G401 (cell line): ENCODE measurements at regions not wholly inside any gene's neighbourhood (a gene's known extent, or its start where the extent isn't known, plus 50 kb on each side); places are given as distances from the start of the nearest gene placed in this dataset.
"Not testable (repeated sequence)": the region's sequence is repeated elsewhere in the genome, so short reads cannot be mapped to it uniquely, and the experiment has no call there.

Experiments
- DNase-seq: peaks from one replicate; pipeline ENCODE4 v3.0.0-alpha.2; 2015; ENCODE audit warnings: low spot score
- in situ Hi-C: cut with HindIII; loops from 2 replicates; pipeline ENCODE4 v1.10.0; 2016; ENCODE audit warnings: low sequenced_read_pairs, mixed read lengths

DNA sequence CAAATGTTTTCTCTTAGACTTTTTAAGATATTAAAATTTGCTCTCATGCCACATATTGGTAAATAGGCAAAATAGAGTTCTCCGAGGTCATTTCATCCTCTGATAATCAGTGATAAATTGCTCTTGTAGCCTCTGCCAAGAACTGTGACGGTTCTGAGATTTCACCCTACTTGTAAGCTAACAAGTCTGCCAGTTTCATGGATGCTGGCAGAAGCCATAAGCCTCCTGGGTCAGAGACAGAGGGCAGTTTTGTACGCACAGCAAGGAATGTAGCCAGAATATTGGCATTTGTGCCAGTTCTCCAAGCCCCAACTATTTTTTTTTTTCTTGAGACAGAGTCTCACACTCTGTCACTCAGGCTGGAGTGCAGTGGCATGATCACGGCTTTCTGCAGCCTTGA is 945.0 kb upstream of the WWC1 start:
- DNase-seq, result peak; percentile 40
- in situ Hi-C loops, result no loop called here

- in situ Hi-C loops, result no loop called here
- DNase-seq, result no peak
Observed at GRCh38 chr5:167348251-167348926, 943.1 kb upstream of the WWC1 start.

DNA sequence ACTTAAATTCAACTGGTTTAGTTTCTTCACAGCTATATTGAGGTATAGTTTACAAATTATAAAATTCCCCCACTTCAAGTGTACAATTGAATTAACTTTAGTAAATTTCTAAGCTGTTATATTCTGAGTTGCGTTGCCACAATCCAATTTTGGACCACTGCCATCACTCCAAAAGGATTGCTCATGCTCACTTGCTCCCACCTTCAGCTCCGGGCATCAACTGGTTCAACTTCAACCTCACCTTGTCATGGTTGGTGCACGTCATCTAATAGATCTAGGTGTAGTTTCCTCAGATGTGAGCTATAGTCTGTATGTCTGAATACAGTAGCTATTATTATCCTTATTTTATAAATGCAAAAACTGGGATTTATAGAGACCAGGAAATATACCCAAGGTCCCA is 942.5 kb upstream of the WWC1 start:
- DNase-seq, result no peak
- in situ Hi-C loops, result no loop called here

GRCh38 chr5:167351316-167351715 is 940.1 kb upstream of the WWC1 start:
- DNase-seq, result no peak
- in situ Hi-C loops, result no loop called here

DNA sequence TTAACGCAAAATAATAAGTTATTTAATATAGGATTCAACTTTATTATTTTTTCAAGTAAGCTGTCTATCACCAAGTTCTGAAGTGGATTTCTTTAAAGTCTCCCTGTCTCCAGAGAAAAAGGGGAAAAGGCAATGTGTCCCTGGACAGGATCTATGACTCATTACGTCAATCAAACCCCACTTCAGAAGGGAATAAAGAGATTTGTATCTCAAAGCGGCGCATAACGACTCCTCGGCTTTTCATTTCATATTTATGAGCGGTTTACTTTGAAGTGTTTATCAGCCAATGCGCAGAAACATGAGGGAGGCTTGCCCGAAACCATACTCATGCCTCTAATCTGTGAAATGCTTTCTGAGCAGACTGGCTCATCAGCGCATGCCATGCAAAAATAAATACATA is 938.6 kb upstream of the WWC1 start:
- in situ Hi-C loops, result no loop called here
- DNase-seq, result no peak

DNA sequence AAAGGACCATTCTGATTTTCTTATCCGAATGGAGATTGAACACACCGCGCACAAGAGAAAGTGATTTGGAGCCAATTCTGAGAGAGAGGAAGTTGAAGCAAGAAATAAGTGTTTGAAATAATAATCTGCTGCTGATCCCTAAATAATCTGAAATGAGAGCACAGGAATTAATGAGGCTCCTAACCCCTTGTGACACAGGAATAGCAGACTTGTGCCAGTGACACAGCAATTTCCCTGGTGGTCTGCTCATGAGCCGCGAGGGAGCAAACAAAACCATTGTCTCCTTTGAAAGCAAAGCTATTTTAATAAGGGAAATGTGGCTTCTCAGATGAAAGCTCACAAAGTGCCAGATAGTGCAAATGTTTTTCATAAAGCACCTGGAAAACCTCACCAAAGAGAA is 936.1 kb upstream of the WWC1 start:
- in situ Hi-C loops, result no loop called here
- DNase-seq, result no peak

DNA sequence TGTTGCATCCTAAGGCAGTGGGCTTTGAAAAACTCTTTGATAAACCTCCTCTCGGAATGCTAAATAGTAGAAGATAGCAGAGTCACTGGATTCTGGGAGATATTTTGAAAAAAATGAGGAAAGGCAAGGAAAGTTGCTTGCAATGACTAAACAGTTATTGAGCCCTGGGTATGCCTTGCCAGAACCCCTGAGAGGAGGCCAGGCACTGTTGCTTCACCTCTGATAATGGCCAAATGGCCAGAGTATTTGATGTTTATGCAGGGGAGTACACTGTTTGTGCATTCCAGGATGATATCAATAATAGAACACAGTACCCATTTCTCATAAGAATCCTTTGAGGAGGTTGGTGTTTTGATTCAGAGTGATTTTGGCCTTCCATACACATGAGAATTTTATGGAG is 935.1 kb upstream of the WWC1 start:
- in situ Hi-C loops, result no loop called here
- no peak for DNase-seq

DNA sequence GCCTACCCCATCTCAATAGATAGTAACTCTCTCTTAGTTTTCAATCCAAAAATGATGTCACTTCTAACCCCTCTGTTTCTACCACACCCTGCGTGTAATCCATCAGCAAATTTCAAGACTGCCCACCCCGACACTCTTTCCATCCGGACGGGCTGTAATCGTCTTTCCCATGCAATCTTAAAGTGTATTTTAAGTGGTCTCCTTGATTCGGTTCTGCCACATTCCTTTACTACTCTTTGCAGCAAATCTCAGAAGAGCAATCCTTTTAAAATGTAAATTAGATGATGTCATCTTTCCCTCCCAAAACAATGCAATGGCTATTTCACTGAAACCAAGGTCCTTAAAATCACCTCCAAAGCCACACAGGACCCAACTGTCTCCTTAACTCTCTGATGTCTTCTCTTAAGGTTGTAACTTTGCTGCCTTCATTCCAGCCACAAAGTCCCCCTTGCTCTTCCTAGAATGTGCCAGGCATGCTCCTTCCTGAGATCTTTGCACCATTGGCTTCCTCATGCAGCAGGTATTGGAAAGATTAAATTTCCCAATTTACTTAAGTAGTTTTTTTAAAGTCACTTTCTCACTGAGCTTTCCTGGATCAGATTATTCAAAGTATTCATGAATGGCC is 932.5 kb upstream of the WWC1 start:
- in situ Hi-C loops, result no loop called here
- no peak for DNase-seq

DNA sequence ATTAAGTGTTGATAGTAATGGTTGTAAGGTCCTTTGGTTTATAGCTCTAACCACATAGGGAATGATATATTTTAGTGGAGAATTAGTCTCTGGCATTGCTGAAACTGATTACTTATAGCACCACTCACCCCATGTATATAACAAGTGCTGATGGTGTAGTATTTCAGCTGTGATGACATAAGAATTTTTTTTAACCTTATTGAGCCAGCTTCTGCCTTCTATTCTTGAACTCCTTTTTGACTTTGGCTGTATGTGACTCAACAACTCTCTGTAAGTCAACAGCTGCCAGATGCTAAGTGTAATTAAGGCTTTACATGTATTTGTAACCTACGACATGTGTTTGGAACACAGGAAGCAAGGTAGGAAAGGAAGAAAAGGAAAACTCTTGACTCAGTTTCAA is 929.6 kb upstream of the WWC1 start:
- DNase-seq, result no peak
- in situ Hi-C loops, result no loop called here

- no peak for DNase-seq
- in situ Hi-C loops, result no loop called here
Observed at GRCh38 chr5:167363065-167363464, 928.4 kb upstream of the WWC1 start.

DNA sequence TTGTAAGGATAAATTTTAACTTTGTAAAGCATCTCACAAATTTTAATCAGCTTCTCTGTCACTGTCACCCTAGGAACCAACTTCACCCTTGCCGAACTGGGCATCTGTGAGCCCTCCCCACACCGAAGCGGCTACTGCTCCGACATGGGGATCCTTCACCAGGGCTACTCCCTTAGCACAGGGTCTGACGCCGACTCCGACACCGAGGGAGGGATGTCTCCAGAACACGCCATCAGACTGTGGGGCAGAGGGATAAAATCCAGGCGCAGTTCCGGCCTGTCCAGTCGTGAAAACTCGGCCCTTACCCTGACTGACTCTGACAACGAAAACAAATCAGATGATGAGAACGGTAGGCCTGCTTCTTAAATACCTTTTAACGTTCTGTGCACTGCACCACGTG is 916.3 kb upstream of the WWC1 start:
- DNase-seq, result no peak
- in situ Hi-C loops, result no loop called here

DNA sequence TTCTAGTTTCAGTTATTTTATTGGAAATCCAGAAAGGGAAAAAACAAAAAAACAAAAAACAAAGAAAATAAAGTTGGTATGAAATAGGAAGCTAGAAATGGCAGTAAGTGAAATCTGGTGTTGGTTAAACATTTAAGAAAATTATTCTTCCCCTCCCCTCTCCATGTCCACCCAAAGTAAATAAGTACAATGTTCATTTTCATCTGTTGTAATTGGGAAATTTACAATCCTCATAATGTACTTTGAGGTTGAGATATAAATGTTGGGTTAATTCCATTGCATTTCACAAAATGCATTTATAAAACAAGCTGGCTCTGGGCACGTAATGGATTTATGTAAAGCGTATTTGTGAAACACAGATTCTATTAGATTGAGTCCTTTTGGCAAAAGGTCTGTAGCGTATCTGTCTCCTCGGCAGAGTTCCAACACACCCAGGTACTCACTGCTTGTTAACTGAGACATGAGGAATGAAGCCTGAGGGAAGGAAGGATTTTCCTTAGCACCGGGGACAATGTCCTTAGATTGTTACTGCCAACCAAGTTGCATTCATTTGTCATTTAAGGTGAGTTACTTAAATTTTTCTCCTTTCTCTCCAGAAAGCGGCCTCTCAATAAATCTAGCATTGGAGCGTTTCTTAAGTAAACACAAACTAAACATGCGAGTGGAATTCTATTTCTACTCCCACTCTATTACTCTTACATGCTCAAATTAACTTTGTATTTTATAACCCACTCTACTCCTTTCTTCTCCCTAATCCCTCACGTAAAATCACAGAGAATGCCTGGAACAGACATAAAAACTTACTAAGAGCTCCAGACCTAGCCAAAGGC is 912.3 kb upstream of the WWC1 start:
- DNase-seq, result peak; percentile 53
- in situ Hi-C loops, result no loop called here

GRCh38 chr5:167381457-167381856 is 910.0 kb upstream of the WWC1 start:
- in situ Hi-C loops, result no loop called here
- DNase-seq, result no peak

DNA sequence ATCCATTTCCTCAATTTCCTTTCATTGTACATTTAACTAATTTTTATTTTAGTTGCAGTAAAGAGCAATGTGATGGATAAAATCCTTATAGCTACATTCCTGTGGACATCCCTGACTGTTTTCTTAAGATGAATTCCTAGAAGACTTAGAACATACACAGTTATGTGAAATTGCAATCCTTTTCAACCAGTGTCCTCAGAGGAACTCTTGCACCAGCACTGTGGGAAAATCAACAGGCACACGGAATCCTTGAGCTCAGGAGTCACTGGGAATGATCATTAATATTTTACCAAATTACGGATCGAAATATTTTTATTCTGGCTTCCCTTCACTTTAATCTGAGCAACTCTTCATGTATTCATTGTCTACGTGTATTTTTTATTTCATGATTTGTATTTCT is 901.9 kb upstream of the WWC1 start:
- DNase-seq, result no peak
- in situ Hi-C loops, result no loop called here

DNA sequence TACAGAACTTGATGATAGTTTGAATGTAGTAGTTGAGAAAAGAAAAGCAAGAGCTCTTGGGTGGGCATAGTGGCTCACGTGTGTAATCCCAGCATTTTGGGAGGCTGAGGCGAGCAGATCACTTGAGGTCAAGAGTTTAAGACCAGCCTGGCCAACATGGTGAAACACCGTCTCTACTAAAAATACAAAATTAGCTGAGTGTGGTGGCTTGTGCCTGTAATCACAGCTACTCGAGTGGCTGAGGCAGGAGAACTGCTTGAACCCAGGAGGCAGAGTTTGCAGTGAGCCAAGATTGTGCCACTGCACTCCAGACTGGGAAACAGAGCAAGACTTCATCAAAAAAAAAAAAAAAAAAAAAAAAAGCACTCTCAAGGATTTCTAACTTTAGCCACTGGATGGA is 900.2 kb upstream of the WWC1 start:
- in situ Hi-C loops, DNase-seq: not testable (repeated sequence)

DNA sequence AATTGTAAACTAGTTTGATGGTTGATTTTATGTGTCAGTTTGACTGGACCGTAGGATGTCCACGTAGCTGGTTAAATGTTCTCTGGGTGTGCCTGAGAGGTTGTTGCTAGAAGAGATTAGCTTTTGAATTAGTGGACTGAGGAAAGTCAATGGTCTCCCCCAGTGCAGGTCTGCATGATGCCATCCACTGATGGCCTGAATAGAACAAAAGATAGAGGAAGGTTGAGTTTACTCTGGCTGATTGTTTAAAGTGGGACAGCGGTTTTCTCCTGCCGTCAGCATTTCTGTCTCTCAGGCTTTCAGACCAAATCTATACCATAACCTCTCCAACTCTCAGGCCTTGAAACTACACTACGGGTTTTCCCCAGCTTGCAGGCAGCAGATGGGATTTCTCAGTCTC is 899.2 kb upstream of the WWC1 start:
- DNase-seq, result no peak
- in situ Hi-C loops, result no loop called here

- DNase-seq, result no peak
- in situ Hi-C loops, result no loop called here
Observed at GRCh38 chr5:167393358-167393757, 898.1 kb upstream of the WWC1 start.

DNA sequence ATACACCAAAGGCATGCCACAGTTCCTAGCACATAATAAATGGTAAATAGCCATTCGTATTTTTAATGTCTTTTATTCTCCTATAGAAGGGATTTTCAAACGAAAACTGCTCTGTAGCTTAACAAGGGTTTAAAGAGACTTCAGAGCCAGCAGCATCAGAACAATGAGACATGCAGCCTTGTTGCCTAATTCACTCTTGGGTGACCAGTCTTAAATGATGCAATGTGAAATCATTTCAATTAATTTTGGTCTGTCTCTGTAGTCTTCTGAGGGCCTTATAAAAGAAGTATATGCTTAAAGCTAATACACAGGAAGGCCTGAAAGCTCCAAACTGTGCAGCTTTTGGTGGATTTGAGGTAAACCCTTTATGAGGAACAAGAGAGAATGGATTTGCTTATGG is 888.8 kb upstream of the WWC1 start:
- in situ Hi-C loops, result no loop called here
- no peak for DNase-seq

DNA sequence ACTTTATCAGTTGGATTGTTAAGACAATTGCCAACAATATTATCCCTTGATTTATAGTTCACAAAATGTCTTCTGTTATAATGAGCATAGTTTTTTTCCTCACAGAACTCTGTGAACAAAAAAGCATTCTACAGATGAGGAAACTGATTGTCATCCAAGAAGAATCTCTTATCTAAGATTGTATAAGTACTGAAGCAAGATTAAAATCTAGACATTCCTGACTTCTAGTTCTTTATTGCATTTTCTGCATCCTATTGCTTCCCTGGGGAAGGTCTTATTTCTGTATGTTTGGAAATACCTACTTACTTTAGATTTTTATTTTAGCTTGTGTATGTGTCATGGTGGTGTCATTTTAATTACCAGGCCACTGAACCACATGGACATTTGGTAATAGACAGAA is 884.9 kb upstream of the WWC1 start:
- DNase-seq, result no peak
- in situ Hi-C loops, result no loop called here

DNA sequence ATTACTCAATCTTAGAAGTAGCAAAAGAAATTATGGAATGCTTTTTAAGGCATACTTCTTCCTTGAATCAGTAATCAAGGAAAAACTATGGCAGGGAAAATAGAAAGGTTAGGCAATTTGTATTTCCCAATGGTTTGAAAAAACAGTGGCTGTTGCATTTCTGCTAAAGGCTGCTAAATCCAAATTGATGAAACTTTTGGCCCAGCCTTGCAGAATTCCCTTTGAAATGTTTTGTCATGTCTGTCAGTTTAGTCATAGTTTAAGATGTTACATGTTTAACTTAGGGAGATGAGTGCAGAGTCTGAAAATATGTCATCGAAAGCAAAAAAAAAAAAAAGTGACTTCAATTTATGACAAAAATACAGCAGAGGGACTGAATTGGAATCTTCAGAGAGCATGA is 878.9 kb upstream of the WWC1 start:
- DNase-seq, result no peak
- in situ Hi-C loops, result no loop called here

DNA sequence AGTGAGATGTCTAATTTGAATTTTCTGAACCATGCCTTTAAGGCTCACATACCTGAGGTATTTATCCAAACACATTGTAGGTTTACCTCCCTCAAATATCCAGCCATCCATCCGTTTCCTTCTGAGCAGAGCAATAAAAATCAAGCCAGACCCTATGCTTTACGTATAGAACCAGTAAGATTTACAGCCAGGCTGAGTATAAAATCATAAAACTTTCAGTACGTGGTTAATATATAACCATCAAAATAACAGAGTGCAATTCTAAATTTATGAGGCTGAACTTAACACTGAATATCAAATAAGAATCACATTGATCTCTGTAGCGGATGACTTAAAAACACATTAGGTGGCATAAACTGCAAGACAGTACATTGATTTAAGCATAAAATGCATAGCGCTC is 877.9 kb upstream of the WWC1 start:
- DNase-seq, result no peak
- in situ Hi-C loops, result no loop called here
